GM18867 (cell line): ENCODE measurements at regions not wholly inside any gene's neighbourhood (a gene's known extent, or its start where the extent isn't known, plus 50 kb on each side); places are given as distances from the start of the nearest gene placed in this dataset.

Experiments
- ATAC-seq: cut with Tn5 transposase; IDR thresholded peaks from one replicate; pipeline ENCODE4 v1.9.1; 2021; ENCODE audit warnings: mild to moderate bottlenecking, moderate library complexity; ENCODE audit not compliant: unreplicated experiment

DNA sequence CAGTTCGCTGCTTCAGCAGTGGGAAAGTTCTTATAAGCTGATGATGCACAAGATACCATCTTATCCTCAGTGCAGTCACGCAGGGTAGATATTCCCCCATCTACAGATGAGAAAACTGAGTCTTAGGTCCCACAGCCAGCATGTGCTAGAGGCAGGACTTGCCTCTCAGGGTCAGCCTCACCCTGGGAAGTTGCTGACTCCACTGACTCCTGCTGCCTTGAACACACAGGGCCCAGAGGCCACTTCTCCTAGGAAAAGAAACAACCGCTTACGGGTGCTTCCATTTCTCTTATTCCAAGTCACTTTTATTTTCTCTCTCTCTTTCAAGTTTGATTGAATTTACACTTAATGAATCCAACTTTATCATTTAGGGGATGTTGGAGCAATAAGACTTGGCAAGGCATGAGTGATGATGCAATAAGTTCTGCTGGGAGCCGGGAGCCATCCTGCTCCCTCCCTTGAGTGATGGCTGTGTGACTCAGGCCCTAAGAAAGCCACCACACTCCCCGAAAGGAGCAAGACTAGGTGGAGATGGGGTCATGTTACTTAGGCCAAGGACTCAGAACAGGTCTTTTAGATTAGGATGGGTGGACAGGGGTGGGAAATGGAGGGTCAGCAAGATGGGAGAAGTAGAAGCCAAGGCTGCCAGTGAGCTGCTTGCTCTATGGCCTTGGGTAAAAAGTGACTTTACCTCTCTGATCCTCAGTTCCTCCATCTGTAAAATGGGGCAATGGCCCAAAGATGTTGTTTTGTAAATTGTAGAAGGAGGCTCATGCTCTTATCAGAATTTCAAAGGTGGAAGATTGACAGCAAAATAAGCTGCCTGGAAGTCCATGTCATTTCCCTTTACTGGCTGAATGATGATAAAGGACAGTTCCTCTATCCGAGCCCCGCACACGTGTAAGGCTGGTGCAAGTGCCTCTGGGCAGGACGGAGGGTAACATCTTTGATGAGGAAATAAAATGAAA, 67.4 kb upstream of the ZNF618 start:
- no peak for ATAC-seq

- no peak for ATAC-seq
These were observed 58.9 kb upstream of the ZNF618 start for GRCh38 chr9:113817171-113817570.

DNA sequence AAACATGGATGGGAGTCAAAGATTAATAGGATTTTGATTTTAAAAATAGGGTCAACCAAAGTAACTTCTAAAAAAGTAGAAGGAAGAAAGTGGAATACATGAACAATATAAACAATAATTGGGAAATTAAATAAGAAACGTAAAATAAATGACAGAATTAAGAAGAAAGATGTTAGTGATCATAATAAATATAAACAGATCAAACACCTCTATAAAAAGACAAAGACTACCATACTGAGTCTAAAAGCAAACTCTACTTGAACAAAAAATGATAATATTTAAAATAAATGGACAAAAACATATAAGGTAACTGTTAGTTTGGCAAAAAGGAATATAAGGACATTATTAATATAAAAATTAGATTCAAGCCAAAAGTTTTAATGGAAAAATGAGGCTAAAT, 57.7 kb upstream of the ZNF618 start:
- no peak for ATAC-seq

- no peak for ATAC-seq
These were observed 53.8 kb upstream of the ZNF618 start for GRCh38 chr9:113822315-113822714.

DNA sequence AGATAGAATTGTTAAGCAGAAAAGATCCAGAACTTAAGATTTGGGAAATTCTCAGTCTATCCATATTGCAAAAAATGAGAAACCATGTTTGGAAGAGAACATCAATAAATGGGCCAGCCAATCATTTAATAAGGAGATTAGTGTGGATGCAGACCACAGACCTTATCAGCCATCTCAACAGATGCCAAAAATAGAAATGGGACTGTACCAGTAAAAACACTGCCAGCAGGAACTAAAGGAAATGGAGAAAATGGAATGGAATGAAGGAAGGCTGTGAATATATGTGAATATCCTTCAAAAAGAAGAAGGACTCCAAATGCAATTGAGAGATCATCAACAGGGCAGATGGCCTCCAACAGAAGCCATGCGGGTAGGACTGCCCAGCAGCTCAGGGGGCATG, 52.7 kb upstream of the ZNF618 start:
- no peak for ATAC-seq
